AML-193 (cell line): ENCODE measurements at regions not wholly inside any gene's neighbourhood (a gene's known extent, or its start where the extent isn't known, plus 50 kb on each side); places are given as distances from the start of the nearest gene placed in this dataset.
"Not testable (repeated sequence)": the region's sequence is repeated elsewhere in the genome, so short reads cannot be mapped to it uniquely, and the experiment has no call there.

ENCODE experiments used
- DNase-seq, 2 experiments: peaks; one replicate each; lab custom pipeline; 2025; lab: John Stamatoyannopoulos, UW

DNA sequence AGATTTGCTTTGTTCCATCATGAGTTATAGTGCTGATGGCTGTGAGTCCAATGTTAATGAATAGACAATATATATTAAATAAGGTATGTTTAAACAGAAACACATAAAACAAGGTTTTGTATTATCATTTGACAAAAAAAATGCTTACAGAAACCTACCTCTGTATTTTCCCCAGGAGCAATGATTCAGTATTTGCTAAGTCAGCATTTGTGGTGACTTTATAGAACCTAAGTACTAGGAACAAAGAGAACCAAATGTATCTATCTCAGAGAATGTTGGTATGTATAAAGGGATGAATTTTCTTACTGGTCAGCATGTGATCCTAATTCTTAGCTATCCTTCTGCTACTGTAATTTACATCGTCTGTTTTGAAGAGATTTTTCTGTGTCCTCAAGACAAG is 421.5 kb upstream of the SEL1L start:
- no peak for DNase-seq

DNA sequence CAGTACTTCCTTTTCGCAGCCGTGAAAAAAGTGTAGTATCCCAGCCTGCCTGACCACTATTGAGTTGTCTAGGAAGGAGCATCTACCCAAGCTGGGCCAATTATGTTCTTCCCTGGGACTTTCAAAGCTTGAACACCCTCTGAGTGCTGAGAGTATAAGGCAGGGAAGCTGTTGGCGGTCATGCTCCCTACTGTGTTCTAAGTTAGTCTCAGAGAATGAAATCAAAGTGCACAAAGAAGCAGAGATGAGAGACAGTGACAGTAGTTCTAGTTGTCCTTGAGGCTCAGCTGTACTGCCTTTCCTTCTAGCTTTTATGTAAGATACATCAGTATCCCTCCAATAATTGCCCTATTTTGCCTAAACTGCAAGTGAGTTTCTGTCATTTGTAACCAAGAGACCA is 427.1 kb upstream of the SEL1L start:
- DNase-seq = no peak

DNA sequence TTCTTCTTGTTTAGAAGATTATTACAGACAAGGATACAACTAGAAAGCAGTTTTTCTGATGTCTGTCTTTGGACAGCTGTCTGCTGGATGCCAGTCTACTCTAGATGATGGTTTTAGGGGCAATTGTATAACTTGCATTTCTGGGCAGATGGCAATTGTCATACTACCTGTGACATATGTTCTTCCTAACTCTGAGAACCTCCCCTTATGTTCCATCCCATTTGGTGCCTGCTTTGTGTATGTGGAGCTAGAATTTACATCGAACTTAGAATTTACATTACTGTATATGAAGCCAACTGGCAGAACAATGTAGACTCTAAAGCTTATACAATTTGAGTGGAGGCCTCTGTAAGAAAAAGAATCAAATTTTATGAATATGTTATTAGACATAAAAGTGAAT is 430.2 kb upstream of the SEL1L start:
- DNase-seq = no peak

DNA sequence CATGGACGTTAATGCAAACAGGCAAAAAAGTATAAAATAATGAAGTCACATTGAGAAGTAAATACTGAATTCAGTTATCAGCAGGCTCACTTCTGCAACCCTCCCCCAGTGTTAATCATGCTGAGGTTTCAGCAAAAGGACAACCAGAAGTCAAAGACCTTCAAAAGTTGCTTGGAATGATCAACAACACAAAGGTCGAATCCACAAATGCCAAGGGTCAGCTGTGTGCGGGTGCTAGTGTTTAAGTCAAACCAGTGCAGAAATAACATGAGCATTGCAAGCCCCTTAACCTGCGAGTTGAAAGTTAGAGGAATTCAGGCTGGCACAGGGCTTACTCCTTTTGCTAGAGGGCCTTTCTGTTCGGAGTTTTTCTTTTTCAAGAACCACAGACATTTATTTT is 436.7 kb upstream of the SEL1L start:
- DNase-seq = no peak

DNA sequence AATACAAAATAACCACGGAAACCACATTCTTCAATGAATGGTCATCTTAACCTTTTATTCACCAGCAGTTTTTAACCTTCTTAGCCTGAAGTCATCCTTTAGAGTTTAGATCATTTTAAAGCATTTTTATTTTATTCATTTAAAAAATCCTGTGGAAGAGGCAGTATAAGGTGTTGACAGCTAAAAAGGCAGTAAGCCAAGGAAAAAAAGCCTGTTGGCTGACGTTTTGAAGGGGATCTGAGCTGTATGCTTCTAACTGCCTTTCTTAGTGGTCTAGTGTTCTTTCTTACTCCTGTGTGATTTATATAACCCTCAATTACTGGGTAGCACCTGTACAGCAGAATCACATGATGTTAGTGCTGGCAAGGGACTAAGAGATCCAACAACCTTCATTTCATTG is 438.3 kb upstream of the SEL1L start:
- DNase-seq = no peak

DNA sequence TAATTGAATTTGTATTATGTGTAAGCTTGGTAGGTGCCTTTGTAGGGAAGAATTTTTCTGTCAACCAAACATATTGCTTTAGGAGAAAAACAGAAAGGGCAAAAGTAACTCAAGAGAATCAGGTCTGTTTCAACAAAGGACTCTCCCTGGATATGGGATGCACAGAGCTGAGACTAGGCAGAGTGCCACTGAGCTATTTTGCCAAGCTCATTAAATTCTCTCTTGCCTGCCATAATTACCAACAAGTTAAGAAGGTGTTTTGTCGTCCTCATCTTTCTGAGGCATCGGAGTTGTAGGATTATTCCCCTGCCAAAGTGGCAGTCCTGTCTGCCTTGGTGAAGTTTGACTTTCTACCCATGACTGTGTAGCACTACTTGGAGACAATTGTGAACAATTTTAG is 438.9 kb upstream of the SEL1L start:
- DNase-seq = no peak

DNA sequence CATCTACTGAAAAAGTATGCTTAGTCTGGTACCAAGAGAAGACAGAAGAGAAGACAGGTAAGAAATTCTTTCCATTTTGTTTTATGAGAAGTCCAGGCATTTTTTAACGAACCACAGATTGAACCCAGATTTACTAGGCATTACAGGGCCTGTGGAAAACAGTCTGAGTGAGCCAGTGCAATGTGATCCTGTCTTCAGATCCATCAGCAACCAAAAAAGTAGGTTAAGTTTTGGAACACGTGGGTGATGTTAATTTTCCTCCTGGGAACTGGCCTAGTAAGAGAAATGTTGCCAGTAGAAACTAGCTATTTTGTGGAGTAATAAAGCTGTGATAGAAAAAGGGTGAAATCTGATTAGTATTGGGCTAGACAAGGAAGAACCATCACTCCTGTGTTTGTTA is 440.9 kb upstream of the SEL1L start:
- DNase-seq = no peak

DNA sequence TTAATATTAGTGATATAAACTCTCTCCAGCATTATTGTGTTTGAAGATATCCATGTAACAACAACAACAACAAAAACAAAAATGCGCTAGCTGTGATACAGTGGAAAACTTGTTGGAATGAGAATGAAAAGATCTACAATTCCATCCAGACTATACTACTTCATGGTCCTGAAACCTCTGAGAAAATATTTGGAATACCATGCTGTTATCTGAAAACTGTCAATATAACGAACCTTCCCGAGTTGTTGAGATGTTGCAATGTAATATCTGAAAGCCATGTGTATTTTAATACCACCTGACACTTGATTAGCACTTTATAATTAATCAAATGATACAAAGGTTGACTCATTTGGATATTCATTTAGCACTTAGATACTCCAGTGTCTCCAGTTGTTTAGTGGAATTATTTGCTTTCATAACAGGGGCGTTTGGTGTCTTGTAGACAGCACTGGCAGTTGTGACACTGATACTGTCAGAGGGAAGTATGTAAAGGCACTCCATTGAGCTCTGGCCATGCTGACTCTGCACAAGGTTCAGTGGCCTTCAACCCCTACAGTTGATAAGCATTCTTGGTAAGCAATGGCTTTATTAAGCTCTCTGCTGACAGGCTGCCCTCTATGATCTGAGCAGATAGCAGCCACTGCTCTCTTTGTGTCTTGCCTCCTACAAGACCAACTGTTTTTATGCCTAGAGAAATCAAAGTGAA is 447.1 kb upstream of the SEL1L start:
- DNase-seq = no peak

DNA sequence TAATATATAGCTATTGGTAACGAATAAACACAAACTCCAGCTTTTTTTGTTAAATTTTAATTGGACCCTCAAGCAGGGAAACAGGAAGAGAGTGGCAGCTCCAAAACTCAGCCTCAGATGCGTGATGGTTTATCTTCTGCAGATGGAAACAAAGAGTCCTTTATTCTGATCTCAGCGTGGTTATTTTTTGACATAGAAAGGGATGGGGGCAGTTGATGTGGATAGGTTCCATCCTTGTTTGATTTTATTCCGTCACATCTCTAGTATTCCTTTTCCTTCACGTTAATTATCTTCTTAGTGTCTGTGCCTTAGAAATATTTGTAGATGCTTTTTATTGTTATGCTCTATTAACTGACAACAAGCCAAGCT is 447.6 kb upstream of the SEL1L start:
- no peak for DNase-seq

DNA sequence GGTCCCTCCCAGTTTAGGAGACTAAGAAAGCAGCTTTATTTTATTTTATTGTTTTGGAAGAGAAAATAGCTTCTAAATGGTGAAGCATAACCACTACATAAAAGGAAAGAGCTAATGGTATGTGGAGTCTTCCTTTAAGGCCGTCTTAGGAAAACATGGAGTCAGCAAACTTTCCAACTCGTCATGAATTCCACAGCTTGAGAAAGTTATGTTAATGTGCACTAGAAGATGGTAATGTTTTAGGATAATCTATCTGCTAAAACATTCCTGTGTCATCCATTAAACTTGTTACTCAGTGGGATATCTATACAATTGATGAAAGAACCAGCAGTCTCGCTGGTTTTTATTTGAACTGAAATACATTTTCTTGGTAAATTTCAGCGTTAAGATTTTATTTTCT is 448.4 kb upstream of the SEL1L start:
- no peak for DNase-seq

DNA sequence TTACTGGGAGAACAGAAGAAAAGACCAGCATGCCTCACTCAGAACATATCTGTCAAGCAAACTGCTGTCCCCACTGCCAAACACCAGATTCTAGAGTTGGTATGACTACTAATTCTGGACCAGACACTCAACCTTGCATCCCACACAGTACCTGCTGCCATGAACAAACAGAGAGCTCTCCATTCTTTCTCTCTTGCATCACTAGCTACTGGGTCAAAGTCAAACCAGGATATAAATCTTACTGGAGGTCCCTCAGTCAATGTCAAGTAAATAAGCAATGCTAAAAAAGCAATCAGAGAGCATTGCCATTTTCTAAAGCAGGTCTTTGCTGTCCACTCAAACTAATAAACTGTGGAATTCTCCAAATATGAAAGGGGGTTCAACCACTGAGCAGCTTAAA is 452.4 kb upstream of the SEL1L start:
- no peak for DNase-seq

DNA sequence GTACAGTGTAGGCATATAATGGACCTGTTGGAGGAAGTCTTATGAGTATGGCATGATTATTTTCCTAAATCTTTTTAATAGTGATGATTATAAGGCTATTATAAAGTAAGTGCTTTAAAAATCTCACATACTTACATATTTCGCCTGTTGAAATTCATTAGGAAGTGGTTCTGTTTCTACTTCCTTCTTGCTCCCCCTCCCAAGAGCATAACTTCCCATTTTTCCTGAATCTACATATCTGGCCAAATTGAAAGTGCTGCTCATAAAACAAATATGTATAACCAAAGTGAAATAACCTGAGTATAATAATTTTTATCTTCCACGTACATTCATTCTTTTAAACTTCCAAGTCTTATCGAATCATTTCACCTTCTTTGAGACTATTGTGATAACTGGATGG is 455.6 kb upstream of the SEL1L start:
- DNase-seq = peak in 1 of 2 experiments; percentile 12

DNA sequence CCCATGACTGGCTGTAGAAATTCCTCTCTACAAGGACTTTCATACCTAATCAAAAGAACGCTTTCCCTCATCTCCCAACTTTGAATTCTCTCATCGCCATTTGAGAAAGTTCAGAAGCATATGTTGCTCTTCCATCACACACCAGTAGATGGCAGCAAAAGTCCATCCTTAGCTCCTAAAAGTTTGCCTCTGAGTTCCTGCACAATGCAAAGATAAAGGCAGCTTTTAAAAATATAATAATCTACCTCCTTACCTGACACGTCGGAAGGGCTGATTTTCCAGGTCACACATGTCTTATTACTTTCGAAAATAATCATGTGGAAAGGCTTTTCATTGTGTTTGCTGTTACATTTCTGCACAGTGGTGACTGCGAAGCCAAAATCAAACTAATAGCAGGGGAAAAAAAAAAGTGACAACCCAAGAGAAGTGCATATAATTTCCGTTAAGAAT is 456.7 kb upstream of the SEL1L start:
- peak; percentile 39 to 57 for DNase-seq

DNA sequence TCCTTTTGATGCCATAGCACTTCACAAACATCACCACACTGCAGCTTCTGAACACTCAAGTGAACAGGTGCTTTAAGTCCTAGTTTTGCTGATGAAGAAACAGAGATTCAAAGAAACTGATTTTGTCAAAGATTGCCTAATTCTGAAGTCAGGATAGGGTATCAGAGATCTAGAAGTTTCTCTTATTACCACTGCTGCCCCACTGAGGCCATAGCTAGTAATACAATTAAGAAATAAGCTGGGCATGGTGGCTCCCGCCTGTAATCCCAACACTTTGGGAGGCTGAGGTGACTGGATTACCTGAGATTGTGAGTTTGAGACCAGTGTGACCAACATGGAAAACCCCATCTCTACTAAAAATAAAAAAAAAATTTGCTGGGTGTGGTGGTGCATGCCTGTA is 458.3 kb upstream of the SEL1L start:
- peak in 1 of 2 experiments; percentile 19 for DNase-seq

DNA sequence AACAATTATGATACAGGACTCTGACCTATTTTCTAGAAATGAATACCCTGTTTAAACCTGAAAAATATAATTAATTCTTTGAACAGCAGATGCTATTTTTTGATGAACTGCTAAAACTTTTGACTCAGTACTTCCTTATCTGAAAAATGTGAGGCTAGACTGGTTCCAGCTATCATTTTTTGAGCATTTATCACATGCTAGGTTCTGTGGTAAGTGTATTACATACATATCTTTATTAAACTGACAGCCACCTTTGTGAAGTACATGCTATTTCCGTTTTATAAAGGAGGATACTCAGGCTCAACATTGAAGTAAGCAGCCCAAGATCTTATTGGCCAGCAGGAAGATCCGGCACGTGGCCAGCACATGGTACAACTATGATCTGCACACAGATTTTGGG is 459.8 kb upstream of the SEL1L start:
- no peak for DNase-seq

DNA sequence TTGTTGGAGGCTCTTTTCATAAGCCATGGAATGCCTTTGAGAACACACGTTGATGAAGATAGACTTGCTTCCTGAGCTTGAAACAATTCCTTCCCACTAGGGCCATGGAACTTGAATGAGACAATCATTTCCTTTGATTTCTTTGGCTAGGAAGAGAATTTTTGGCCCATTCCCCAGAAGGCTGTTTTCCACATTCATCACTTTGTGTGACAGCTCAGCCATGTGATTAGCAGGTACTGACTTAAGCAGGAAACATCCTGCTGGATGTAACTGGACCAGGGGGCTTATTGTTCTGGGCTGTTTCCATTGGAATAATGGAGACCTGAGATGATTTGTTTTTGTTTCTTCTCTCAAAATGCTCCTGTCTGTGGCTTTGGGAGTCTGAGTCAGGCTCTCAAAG is 469.8 kb upstream of the SEL1L start:
- no peak for DNase-seq

DNA sequence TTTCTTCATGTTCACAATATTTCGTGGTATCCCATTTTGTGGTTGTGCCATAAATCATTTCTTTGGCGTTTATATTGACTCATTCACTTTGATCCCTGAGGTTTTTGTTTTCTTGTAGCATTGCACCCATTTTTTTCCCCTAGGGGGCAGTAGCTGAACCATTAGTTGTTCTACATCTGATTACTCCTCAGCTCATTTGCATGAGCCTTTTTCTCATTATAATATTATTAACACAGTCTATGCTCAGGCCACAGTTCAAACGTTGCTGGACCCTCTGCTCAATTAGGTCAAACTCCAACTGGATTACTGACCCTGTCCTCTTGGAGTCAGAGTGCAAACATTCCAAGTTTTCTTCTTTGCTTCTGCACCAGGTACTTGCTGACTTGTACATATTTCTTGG is 475.4 kb upstream of the SEL1L start:
- DNase-seq = no peak

DNA sequence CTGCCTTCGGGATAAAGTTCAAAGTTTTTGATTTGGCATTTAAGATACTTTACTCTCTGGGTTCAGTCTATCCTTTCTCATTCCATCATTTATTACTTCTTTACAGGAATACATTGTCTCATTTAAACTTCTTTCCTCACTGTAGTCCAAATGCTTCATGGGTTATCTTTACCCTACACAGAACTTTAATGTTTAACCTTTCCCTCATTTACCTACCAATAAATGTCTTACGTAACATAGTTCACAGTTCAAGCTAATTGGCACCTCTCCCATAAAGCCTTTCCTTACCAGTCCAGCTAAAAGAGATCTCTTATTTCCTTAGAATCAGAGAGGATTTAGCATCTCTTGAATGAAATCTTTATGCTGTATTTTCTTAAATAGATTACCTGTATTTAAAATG is 476.3 kb upstream of the SEL1L start:
- DNase-seq = no peak

DNA sequence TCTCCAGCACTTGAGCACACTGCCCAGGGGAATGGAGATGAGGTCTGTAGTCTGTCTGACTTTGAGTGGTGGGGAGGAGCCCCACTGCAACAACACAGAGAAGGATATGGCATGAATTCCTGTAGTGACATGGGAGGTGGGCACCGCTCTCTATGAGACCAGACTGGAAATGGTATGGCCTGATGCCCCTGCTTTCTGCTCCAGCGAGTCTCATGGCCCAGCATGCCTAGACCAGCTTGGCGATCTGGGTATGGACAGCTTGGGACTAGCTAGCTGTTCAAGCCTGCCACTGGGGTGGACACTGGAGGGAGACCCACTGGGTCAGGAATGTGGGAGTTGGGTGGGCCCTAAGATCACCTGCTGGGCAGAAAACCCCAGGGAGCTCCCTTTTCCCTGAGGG is 477.8 kb upstream of the SEL1L start:
- DNase-seq = no peak

DNA sequence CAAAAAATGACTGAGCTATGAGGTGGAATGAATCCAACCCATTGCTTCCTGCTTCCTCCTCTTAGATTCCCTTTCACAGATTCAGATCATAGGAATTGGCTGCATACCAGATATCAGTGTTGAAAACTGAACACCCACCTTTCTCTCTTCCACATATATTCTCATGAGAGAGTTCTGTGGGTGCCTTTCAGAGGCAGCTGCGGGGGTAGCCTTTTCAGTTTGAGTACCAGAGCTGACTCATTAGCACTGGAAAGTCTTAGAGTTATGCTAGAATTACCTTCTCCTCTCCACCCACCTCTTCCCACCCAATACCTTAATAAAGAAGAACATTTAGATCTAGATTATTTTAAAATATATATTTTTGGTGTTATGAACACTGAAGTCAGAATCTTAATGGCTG is 495.4 kb upstream of the SEL1L start:
- DNase-seq = no peak

DNA sequence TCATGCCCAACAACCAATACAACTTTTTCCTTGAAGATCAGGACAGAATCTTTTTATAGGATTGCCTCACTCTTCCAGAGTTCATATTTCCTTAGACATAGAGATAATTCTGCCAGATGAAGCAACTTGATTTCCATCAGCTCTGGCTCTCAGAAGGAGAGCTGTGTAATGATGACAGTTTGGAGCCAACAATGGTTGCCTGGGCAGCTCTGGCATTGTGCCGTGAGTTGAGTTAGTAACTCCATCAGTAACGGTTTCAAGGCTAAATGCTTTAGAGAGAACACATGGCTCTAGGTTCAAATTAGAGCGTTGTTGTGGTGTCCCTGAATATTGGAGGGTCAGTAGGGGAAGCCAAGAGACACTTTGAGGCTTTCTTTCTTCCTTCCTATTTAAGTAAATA is 501.7 kb upstream of the SEL1L start:
- no peak for DNase-seq

DNA sequence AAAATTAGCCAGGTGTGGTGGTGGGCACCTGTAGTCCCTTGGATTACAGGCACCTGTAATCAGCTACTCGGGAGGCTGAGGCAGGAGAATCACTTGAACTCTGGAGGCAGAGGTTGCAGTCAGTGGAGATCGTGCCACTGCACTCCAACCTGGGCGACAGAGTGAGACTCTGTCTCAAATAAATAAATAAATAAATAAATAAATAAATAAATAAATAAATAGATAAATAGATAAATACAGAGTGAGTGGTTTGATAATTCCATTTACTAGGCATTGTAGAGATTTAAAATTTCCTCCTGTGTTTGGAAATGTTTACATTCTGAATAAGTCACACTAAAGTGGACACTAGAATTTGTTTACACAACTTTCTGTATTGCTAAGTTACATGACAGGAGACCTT is 504.4 kb upstream of the SEL1L start:
- not testable (repeated sequence) for DNase-seq

DNA sequence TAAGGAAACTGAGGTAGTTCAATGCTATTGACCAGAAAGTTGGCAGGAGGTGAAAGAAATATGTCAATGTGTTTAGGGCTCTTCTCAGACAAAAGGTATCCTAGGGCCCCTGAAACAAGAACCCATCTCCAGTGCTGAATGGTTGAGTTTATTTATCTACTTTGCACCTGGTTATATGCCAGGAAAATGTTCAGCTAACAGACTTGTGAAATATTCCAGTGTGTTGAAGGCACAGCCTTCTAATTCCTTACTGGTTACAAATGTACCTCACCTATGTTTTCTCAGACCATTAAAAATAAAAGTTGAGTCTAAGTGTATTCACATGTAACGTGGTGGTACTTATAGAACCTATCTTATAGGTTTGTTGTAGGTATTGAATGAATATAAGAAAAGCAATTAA is 511.7 kb upstream of the SEL1L start:
- no peak for DNase-seq

DNA sequence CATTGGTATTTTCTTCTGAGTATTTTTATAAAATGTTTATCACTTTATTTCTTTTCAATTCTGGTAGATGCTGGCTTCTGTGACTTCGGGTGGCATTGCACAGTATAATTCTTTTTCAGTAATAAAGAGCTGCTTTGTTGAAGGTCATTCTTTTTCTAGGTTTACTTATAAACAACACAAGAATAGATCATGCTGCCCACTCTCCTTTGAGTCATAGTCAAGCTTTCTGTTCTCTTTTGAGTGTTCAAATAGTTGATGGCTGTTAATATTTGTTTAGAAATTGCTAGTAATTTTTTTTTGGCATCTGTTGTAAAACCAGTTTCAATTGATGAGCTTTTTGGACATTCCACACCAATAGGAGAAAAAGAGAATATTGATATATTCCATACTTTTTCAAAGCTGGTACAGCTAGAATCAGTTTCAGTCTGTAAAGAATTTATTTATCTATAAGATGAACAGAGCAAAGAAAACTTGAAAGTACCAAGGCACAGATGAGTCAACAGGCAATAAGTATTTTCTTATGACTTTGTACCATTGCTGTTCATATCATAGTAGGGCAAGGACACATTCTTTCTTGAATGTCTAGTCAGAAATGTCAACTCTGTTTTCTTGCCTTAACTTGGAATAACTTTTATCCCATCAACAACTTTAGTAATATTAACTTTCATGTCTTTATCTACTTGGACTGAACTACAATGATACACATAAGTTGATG is 513.0 kb upstream of the SEL1L start:
- DNase-seq = no peak
